IPS DF 6.9 (cell line): ENCODE measurements at regions not wholly inside any gene's neighbourhood (a gene's known extent, or its start where the extent isn't known, plus 50 kb on each side); places are given as distances from the start of the nearest gene placed in this dataset.
A peak's percentile ranks its signal among the peaks of the same experiment; 100 is the strongest.

Experiments used
- DNase-seq: peaks from one replicate; pipeline ENCODE4 v3.0.0-alpha.2; 2013; ENCODE audit warnings: low read depth, low spot score
- H3K27ac ChIP-seq: one replicate; pipeline ENCODE4 v1.5.1; 2013; ENCODE audit warnings: low read length, control low read depth
- H3K27me3 ChIP-seq: 2 replicates; pipeline ENCODE4 v1.6.1; 2013; ENCODE audit warnings: mild to moderate bottlenecking, low read length; ENCODE audit not compliant: control insufficient read depth, insufficient read depth
- H3K36me3 ChIP-seq: 2 replicates; pipeline ENCODE4 v1.6.1; 2013; ENCODE audit warnings: low read length; ENCODE audit not compliant: control insufficient read depth, insufficient read depth
- H3K4me1 ChIP-seq: 2 replicates; pipeline ENCODE4 v1.6.1; 2013; ENCODE audit warnings: low read length; ENCODE audit not compliant: control insufficient read depth, insufficient read depth
- H3K4me3 ChIP-seq: 2 replicates; pipeline ENCODE4 v1.5.1; 2013; ENCODE audit warnings: mild to moderate bottlenecking, low read length
- H3K9me3 ChIP-seq: 2 replicates; pipeline ENCODE4 v1.6.1; 2013; ENCODE audit warnings: low read length, inconsistent platforms; ENCODE audit not compliant: control insufficient read depth, insufficient read depth
- WGBS: extraction: QIAGEN DNeasy Blood & Tissue Kit; methylation state at CpG from one replicate; pipeline ENCODE4 v1.1.7; 2013; ENCODE audit warnings: mixed read lengths, missing lambda C conversion rate; ENCODE audit not compliant: insufficient read length, insufficient coverage; 5-methylcytosine and 5-hydroxymethylcytosine counted together

GRCh38 chr13:70714993-70715392 lies 606.7 kb upstream of the KLHL1 start:
- no peak overlapping the region for H3K4me3 ChIP-seq
- H3K4me1 ChIP-seq: no peaks in the 10 kb centered on the region
- no peaks in the 10 kb centered on the region for H3K9me3 ChIP-seq
- H3K27ac ChIP-seq: no peak overlapping the region
- no peaks in the 10 kb centered on the region for H3K27me3 ChIP-seq
- no peak for DNase-seq
- no CpG with 5 or more reads among the region's 1 CpG for WGBS
- H3K36me3 ChIP-seq: no peaks in the 10 kb centered on the region

GRCh38 chr13:70708775-70709174 lies 600.5 kb upstream of the KLHL1 start:
- no peak for DNase-seq
- no peak overlapping the region for H3K4me3 ChIP-seq
- no peaks in the 10 kb centered on the region for H3K4me1 ChIP-seq
- no peaks in the 10 kb centered on the region for H3K36me3 ChIP-seq
- no peaks in the 10 kb centered on the region for H3K27me3 ChIP-seq
- no peak overlapping the region for H3K27ac ChIP-seq
- no peaks in the 10 kb centered on the region for H3K9me3 ChIP-seq

- Histone ChIP-seq H3K4me3 (no peak overlapping the region), H3K9me3 (no peaks in the 10 kb centered on the region), H3K36me3 (no peaks in the 10 kb centered on the region), H3K27ac (no peak overlapping the region), H3K4me1 (no peaks in the 10 kb centered on the region), H3K27me3 (no peaks in the 10 kb centered on the region)
- no CpG with 5 or more reads among the region's 4 CpGs for WGBS
- no peak for DNase-seq
Observed at GRCh38 chr13:70703755-70704154, 595.5 kb upstream of the KLHL1 start.

DNA sequence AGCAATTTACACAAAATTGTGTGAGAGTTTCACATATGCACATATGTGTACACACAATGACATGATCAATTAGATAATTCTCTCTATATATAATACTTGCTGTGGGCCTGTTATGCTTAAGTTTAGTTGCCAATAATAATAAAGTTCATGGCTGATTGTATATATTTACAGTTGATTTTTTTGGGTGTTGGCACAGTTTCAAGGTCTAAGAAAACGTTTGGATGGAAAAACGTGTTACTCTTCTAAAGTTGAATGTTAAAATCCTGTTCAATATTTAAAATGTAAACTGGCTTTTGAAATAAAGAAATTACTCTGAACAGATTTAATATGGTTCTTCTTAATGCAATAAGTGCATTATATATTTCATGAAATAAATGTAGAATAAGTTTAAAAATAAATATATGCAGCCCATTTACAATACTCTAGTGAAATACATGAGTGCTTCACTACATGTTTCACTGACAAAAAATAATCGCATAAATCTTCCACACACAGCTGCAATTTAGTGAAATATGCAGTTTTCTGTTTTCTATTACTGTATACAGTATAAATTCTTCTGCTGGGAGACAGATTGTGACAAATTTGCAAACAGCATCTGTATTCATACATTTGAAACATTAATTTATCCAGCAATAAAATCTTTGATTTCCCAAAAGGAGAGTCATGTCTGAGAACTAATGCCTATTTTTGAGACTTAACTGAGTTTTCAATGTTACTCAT lies 586.9 kb upstream of the KLHL1 start:
- Histone ChIP-seq H3K4me3 (no peak overlapping the region), H3K4me1 (no peaks in the 10 kb centered on the region), H3K36me3 (no peaks in the 10 kb centered on the region), H3K9me3 (no peaks in the 10 kb centered on the region), H3K27ac (no peak overlapping the region), H3K27me3 (no peaks in the 10 kb centered on the region)
- DNase-seq: no peak
- WGBS: no CpG with 5 or more reads among the region's 3 CpGs

- Histone ChIP-seq H3K4me3 (no peak overlapping the region), H3K4me1 (no peaks in the 10 kb centered on the region), H3K9me3 (no peaks in the 10 kb centered on the region), H3K27me3 (no peaks in the 10 kb centered on the region), H3K27ac (no peak overlapping the region), H3K36me3 (no peaks in the 10 kb centered on the region)
- no peak for DNase-seq
Observed at GRCh38 chr13:70668983-70669382, 560.7 kb upstream of the KLHL1 start.

DNA sequence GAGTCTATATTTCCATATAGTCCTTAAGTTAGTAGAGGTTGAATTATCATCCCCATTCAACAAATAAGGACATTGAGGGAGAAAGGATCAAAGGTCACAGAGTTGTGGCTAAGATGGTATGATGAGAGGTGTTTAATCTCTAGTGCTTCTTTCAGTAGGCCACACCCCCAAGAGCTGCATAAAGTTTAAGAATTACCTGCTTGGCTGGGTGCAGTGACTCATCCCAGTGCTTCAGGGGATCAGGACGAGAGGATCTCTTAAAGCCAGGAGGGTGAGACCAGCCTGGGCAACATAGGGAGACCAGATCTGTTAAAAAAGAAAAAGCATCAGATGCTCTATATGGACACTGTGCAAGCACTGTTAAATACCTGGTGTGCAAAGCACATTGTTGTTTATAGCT lies 560.0 kb upstream of the KLHL1 start:
- Histone ChIP-seq H3K9me3 (no peaks in the 10 kb centered on the region), H3K4me1 (no peaks in the 10 kb centered on the region), H3K27ac (no peak overlapping the region), H3K27me3 (no peaks in the 10 kb centered on the region), H3K36me3 (no peaks in the 10 kb centered on the region), H3K4me3 (no peak overlapping the region)
- WGBS: no CpG with 5 or more reads among the region's 1 CpG
- DNase-seq: peak; percentile 7

GRCh38 chr13:70666883-70667556 lies 558.8 kb upstream of the KLHL1 start:
- H3K9me3 ChIP-seq: no peaks in the 10 kb centered on the region
- H3K4me3 ChIP-seq: no peak overlapping the region
- H3K4me1 ChIP-seq: no peaks in the 10 kb centered on the region
- H3K27ac ChIP-seq: no peak overlapping the region
- WGBS: no CpG with 5 or more reads among the region's 1 CpG
- H3K36me3 ChIP-seq: no peaks in the 10 kb centered on the region
- no peak for DNase-seq
- no peaks in the 10 kb centered on the region for H3K27me3 ChIP-seq

GRCh38 chr13:70662231-70662940 lies 554.1 kb upstream of the KLHL1 start:
- no peaks in the 10 kb centered on the region for H3K27me3 ChIP-seq
- H3K36me3 ChIP-seq: no peaks in the 10 kb centered on the region
- no peak overlapping the region for H3K4me3 ChIP-seq
- WGBS: no CpG with 5 or more reads among the region's 1 CpG
- no peak for DNase-seq
- H3K9me3 ChIP-seq: no peaks in the 10 kb centered on the region
- no peak overlapping the region for H3K27ac ChIP-seq
- H3K4me1 ChIP-seq: no peaks in the 10 kb centered on the region

DNA sequence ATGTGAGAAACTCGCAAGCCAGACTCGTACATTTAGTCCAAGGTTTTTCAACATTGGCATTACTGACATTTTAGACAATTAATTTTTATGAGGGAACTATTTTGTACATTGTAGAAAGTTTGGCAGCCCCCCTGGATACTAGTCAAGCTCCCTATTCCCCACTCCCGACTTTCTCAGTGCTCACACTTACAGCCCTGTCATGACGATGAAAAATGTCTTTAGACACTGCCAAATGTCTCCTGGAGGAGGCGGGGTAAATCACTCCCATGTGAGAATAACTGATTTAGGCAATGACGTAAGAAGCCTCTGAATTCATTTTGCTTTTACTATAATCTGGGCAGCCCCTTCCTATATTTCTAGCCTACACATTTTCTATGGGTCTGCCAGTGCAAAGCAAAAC lies 535.8 kb upstream of the KLHL1 start:
- Histone ChIP-seq H3K4me1 (no peaks in the 10 kb centered on the region), H3K27me3 (no peaks in the 10 kb centered on the region), H3K27ac (no peak overlapping the region), H3K4me3 (no peak overlapping the region), H3K9me3 (no peaks in the 10 kb centered on the region), H3K36me3 (no peaks in the 10 kb centered on the region)
- no CpG with 5 or more reads among the region's 6 CpGs for WGBS
- no peak for DNase-seq

DNA sequence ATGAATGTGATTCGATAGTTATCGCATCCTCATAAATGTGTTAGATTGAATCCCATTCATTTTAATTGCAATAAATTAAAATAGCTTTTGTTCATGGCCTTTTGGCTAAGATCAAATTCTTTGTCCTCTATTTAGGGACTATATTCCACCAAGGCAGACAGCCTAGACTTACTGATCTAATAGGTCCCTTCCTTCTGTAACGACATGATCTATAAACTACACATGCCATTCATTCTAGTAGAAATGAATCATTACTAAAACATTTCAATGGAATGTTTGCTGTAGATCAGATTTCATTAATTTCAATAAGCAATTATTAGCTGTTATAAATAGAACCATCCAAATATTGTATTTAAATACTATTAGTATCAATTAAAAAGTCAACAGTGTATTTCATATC lies 526.6 kb upstream of the KLHL1 start:
- WGBS: no CpG with 5 or more reads among the region's 3 CpGs
- no peak overlapping the region for H3K4me3 ChIP-seq

More for the DNA sequence above, 526.6 kb upstream of the KLHL1 start:
- no peaks in the 10 kb centered on the region for H3K4me1 ChIP-seq
- H3K27ac ChIP-seq: no peak overlapping the region
- no peak for DNase-seq
- no peaks in the 10 kb centered on the region for H3K36me3 ChIP-seq
- 0 out of 2 replicates have a peak, but pooled peaks cover 4% of the 10 kb centered on the region for H3K27me3 ChIP-seq
- no peaks in the 10 kb centered on the region for H3K9me3 ChIP-seq
